H9 (cell line): ENCODE measurements at regions not wholly inside any gene's neighbourhood (a gene's known extent, or its start where the extent isn't known, plus 50 kb on each side); places are given as distances from the start of the nearest gene placed in this dataset.

Experiments
- DNase-seq: peaks from one replicate; pipeline ENCODE4 v3.0.0-alpha.2; 2017
- H2AFZ ChIP-seq: one replicate; pipeline ENCODE4 v1.6.1; 2013; ENCODE audit warnings: mild to moderate bottlenecking, low read length, control low read depth, moderate library complexity
- H2AK5ac ChIP-seq: 2 replicates; pipeline ENCODE4 v1.6.1; 2013; ENCODE audit warnings: low read length, control low read depth, mixed read lengths; ENCODE audit not compliant: insufficient read length
- H2BK120ac ChIP-seq: one replicate; pipeline ENCODE4 v1.6.1; 2013; ENCODE audit warnings: low read depth, mild to moderate bottlenecking, low read length, control low read depth, inconsistent platforms; ENCODE audit not compliant: poor library complexity, severe bottlenecking
- H2BK12ac ChIP-seq: 2 replicates; pipeline ENCODE4 v1.6.1; 2013; ENCODE audit warnings: low read length, control low read depth, mixed read lengths, low read depth; ENCODE audit not compliant: insufficient read length
- H2BK15ac ChIP-seq: 2 replicates; pipeline ENCODE4 v1.6.1; 2013; ENCODE audit warnings: low read depth, low read length, control low read depth
- H2BK20ac ChIP-seq: one replicate; pipeline ENCODE4 v1.6.1; 2013; ENCODE audit warnings: low read depth, mild to moderate bottlenecking, low read length, control low read depth, inconsistent platforms; ENCODE audit not compliant: poor library complexity, severe bottlenecking
- H2BK5ac ChIP-seq: 2 replicates; pipeline ENCODE4 v1.6.1; 2013; ENCODE audit warnings: low read length, control low read depth, mixed read lengths; ENCODE audit not compliant: insufficient read length
- H3K14ac ChIP-seq: 2 replicates; pipeline ENCODE4 v1.6.1; 2013; ENCODE audit warnings: low read length, control low read depth; ENCODE audit not compliant: insufficient read depth
- H3K18ac ChIP-seq: 2 replicates; pipeline ENCODE4 v1.6.1; 2013; ENCODE audit warnings: low read depth, mild to moderate bottlenecking, mixed read lengths, low read length, control low read depth; ENCODE audit not compliant: insufficient read length
- H3K23ac ChIP-seq: 2 replicates; pipeline ENCODE4 v1.6.1; 2013; ENCODE audit warnings: low read length, control low read depth, mixed read lengths, low read depth; ENCODE audit not compliant: insufficient read length
- H3K23me2 ChIP-seq: 2 replicates; pipeline ENCODE4 v1.6.1; 2013; ENCODE audit warnings: low read depth, mild to moderate bottlenecking, mixed read lengths, low read length, control low read depth; ENCODE audit not compliant: insufficient read length, poor library complexity, severe bottlenecking
- H3K27ac ChIP-seq: 2 replicates; pipeline ENCODE4 v1.5.1; 2013; ENCODE audit warnings: low read length, control low read depth, mixed read lengths, low read depth; ENCODE audit not compliant: insufficient read length
- H3K27me3 ChIP-seq: 2 replicates; pipeline ENCODE4 v1.6.1; 2013; ENCODE audit warnings: low read length, control low read depth, inconsistent platforms; ENCODE audit not compliant: insufficient read depth
- H3K4ac ChIP-seq: 2 replicates; pipeline ENCODE4 v1.6.1; 2013; ENCODE audit warnings: low read depth, mild to moderate bottlenecking, control low read depth, inconsistent platforms, low read length, moderate library complexity
- H3K4me1 ChIP-seq: 2 replicates; pipeline ENCODE4 v1.6.1; 2013; ENCODE audit warnings: low read length, control low read depth, inconsistent platforms; ENCODE audit not compliant: insufficient read depth
- H3K4me2 ChIP-seq: 2 replicates; pipeline ENCODE4 v1.6.1; 2013; ENCODE audit warnings: low read length, control low read depth, mixed read lengths; ENCODE audit not compliant: insufficient read length, insufficient read depth
- H3K56ac ChIP-seq: 2 replicates; pipeline ENCODE4 v1.6.1; 2013; ENCODE audit warnings: low read depth, mild to moderate bottlenecking, mixed read lengths, low read length, control low read depth; ENCODE audit not compliant: insufficient read length
- H3K79me1 ChIP-seq: 2 replicates; pipeline ENCODE4 v1.6.1; 2013; ENCODE audit warnings: low read depth, mild to moderate bottlenecking, moderate library complexity, low read length, control low read depth, inconsistent platforms; ENCODE audit not compliant: insufficient read depth, poor library complexity, severe bottlenecking
- H3K79me2 ChIP-seq: 2 replicates; pipeline ENCODE4 v1.6.1; 2013; ENCODE audit warnings: low read length, control low read depth, inconsistent platforms; ENCODE audit not compliant: insufficient read depth
- H3K9ac ChIP-seq: 2 replicates; pipeline ENCODE4 v1.6.1; 2013; ENCODE audit warnings: low read length, control low read depth, mixed read lengths; ENCODE audit not compliant: insufficient read length; ENCODE audit errors: extremely low read depth
- H3K9me3 ChIP-seq: one replicate; pipeline ENCODE4 v1.6.1; 2013; ENCODE audit warnings: low read depth, low read length, inconsistent platforms; ENCODE audit not compliant: control insufficient read depth
- H3T11ph ChIP-seq: one replicate; pipeline ENCODE4 v1.6.1; 2013; ENCODE audit warnings: mild to moderate bottlenecking, low read length, control low read depth, inconsistent platforms
- H4K20me1 ChIP-seq: one replicate; pipeline ENCODE4 v1.6.1; 2013; ENCODE audit not compliant: control insufficient read depth, insufficient read length, insufficient read depth
- H4K5ac ChIP-seq: 2 replicates; pipeline ENCODE4 v1.6.1; 2013; ENCODE audit warnings: low read depth, mild to moderate bottlenecking, mixed read lengths, low read length, control low read depth; ENCODE audit not compliant: insufficient read length
- H4K8ac ChIP-seq: replicated peaks from 2 replicates; pipeline ENCODE4 v1.6.1; 2013; ENCODE audit warnings: low read length, control low read depth, mixed read lengths, low read depth; ENCODE audit not compliant: insufficient read length
- H4K91ac ChIP-seq: 2 replicates; pipeline ENCODE4 v1.6.1; 2013; ENCODE audit warnings: low read depth, mild to moderate bottlenecking, moderate library complexity, mixed read lengths, low read length, control low read depth; ENCODE audit not compliant: insufficient read length
- H3K27ac Mint-ChIP-seq, 3 experiments: 2 replicates in 2 of 3; 3 replicates in 1 of 3; pipeline ENCODE4 v1.8.0; 2020 to 2021; ENCODE audit warnings: mixed read lengths in 3 of 3, mild to moderate bottlenecking in 1 of 3, moderate library complexity in 1 of 3
- H3K27me3 Mint-ChIP-seq: 2 replicates; pipeline ENCODE4 v1.8.0; 2021; ENCODE audit warnings: low read depth, mild to moderate bottlenecking, moderate library complexity, mixed read lengths
- H3K36me3 Mint-ChIP-seq, 3 experiments: 2 replicates in 2 of 3; 3 replicates in 1 of 3; pipeline ENCODE4 v1.8.0; 2020 to 2021; ENCODE audit warnings: low read depth in 3 of 3, mixed read lengths in 3 of 3; ENCODE audit not compliant: insufficient read depth in 1 of 3
- H3K4me1 Mint-ChIP-seq, 2 experiments: 2 replicates each; pipeline ENCODE4 v1.8.0; 2020; ENCODE audit warnings: mixed read lengths in 2 of 2
- H3K4me3 Mint-ChIP-seq, 2 experiments: 2 replicates in 1 of 2; 3 replicates in 1 of 2; pipeline ENCODE4 v1.8.0; 2020 to 2021; ENCODE audit warnings: mild to moderate bottlenecking in 2 of 2, mixed read lengths in 2 of 2, moderate library complexity in 1 of 2
- H3K9me3 Mint-ChIP-seq, 2 experiments: 2 replicates in 1 of 2; 3 replicates in 1 of 2; pipeline ENCODE4 v1.8.0; 2020; ENCODE audit warnings: mild to moderate bottlenecking in 2 of 2, mixed read lengths in 2 of 2, moderate library complexity in 1 of 2
- WGBS: extraction: QIAGEN DNeasy Blood & Tissue Kit; methylation state at CpG from one replicate; pipeline ENCODE4 v1.1.7; 2013; ENCODE audit warnings: missing lambda C conversion rate, low lambda C conversion rate, mixed read lengths; ENCODE audit not compliant: insufficient read length; ENCODE audit errors: extremely low coverage; 5-methylcytosine and 5-hydroxymethylcytosine counted together
- TF ChIP-seq, protein P1 (sequence below): fragments of 200-600 bp; sonication (generic); conservative IDR thresholded peaks from 3 replicates; pipeline ENCODE4 v1.8.0; 2021; ENCODE audit warnings: antibody characterized with exemption, mild to moderate bottlenecking

DNA sequence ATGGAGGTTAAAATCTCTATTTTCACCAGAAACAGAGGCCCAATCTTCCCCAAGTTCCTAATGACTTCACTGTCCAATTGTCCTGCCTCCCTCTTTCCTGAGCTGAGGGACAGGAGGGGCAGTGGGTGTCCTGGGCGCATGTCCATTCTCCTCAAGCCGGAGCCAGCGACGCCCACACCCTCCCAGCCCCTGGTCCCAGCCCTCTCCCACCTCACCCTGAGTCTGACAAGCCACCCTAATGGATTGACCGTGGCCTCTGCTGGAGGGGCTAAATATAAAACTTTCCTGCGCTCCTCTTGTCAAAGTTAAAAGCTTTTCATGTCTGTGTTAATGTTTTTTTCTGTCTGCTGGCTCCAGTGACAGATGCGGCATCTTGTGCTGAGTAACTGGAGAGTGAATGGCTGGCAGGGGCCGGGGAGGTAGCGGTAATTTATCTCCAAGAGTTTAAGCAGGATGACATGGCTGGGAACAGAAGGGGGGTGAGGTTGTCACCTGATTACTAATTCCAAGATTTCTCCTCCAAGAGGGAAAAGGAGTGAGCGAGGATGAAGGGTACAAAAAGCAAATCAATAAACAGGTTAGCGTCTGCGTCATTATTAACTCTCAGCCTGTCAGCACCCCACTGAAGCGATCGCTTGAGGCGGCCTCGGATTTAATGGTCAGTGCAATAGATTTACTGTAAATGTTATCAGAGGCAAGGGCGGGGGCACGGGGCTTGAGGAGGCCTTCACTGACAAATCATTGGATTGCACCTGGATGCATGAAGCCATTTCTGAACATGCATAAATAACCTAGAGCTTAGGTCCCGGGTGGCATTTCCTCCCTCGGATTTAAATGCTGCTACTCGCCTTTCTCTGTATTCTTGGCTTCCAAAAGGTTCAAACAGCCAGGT is 118.1 kb upstream of the MAFB start:
- Histone ChIP-seq H2BK120ac (no peak overlapping the region), H3K23ac (no peak overlapping the region), H3K9ac (no peak overlapping the region), H2BK5ac (no peak overlapping the region), H4K8ac (no peak overlapping the region), H2BK20ac (no peak overlapping the region), H3K14ac (no peak overlapping the region), H3K18ac (no peak overlapping the region), H4K5ac (no peak overlapping the region), H2BK12ac (no peak overlapping the region), H2BK15ac (no peak overlapping the region), H2AFZ (no peak overlapping the region), H3K23me2 (no peaks in the 10 kb centered on the region), H3K4ac (no peak overlapping the region), H3K27ac (no peak overlapping the region), H3K27me3 (no peaks in the 10 kb centered on the region), H3T11ph (no peak overlapping the region), H3K79me2 (no peaks in the 10 kb centered on the region), H3K79me1 (no peaks in the 10 kb centered on the region), H3K4me2 (no peak overlapping the region), H4K91ac (no peak overlapping the region), H2AK5ac (no peak overlapping the region), H3K9me3 (no peaks in the 10 kb centered on the region), H3K56ac (no peak overlapping the region), H4K20me1 (no peaks in the 10 kb centered on the region), H3K4me1 (no peaks in the 10 kb centered on the region)
- Mint-ChIP-seq H3K4me3 (no peak overlapping the region), H3K27me3 (peaks cover 9% of the 10 kb centered on the region), H3K27ac (no peak overlapping the region), H3K36me3 (no peaks in the 10 kb centered on the region), H3K4me1 (peaks cover 3% of the 10 kb centered on the region in 2 experiments; a peak in 1 of 4 replicates), H3K9me3 (no peaks in the 10 kb centered on the region; a peak in 1 of 5 replicates)
- peak; percentile 10 for DNase-seq
- TF ChIP-seq, protein P1, sequence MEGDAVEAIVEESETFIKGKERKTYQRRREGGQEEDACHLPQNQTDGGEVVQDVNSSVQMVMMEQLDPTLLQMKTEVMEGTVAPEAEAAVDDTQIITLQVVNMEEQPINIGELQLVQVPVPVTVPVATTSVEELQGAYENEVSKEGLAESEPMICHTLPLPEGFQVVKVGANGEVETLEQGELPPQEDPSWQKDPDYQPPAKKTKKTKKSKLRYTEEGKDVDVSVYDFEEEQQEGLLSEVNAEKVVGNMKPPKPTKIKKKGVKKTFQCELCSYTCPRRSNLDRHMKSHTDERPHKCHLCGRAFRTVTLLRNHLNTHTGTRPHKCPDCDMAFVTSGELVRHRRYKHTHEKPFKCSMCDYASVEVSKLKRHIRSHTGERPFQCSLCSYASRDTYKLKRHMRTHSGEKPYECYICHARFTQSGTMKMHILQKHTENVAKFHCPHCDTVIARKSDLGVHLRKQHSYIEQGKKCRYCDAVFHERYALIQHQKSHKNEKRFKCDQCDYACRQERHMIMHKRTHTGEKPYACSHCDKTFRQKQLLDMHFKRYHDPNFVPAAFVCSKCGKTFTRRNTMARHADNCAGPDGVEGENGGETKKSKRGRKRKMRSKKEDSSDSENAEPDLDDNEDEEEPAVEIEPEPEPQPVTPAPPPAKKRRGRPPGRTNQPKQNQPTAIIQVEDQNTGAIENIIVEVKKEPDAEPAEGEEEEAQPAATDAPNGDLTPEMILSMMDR = no peak
- no CpG with 5 or more reads among the region's 21 CpGs for WGBS
